Loucy (cell line): ENCODE measurements at regions not wholly inside any gene's neighbourhood (a gene's known extent, or its start where the extent isn't known, plus 50 kb on each side); places are given as distances from the start of the nearest gene placed in this dataset.

ENCODE experiments used
- H2AFZ ChIP-seq: fragments of 200-600 bp; sonication (generic); 2 replicates; pipeline ENCODE4 v1.6.0; 2016; ENCODE audit warnings: antibody characterized with exemption, mild to moderate bottlenecking, low read length, moderate library complexity
- H3F3A ChIP-seq: fragments of 200-600 bp; 2 replicates; pipeline ENCODE4 v1.6.0; 2016; ENCODE audit warnings: antibody characterized with exemption, low read depth, mild to moderate bottlenecking
- H3K27me3 ChIP-seq: fragments of 200-600 bp; sonication (generic); 2 replicates; pipeline ENCODE4 v1.6.1; 2014; ENCODE audit warnings: low read length, mild to moderate bottlenecking; ENCODE audit not compliant: insufficient read depth, poor library complexity, severe bottlenecking
- H3K36me3 ChIP-seq: fragments of 200-600 bp; sonication (generic); 2 replicates; pipeline ENCODE4 v1.6.1; 2016; ENCODE audit warnings: low read length; ENCODE audit not compliant: insufficient read depth
- H3K4me1 ChIP-seq: fragments of 200-600 bp; sonication (generic); 2 replicates; pipeline ENCODE4 v1.5.1; 2014; ENCODE audit warnings: low read length, mild to moderate bottlenecking; ENCODE audit not compliant: insufficient read depth, poor library complexity, severe bottlenecking
- H3K4me2 ChIP-seq: fragments of 200-600 bp; sonication (generic); 2 replicates; pipeline ENCODE4 v1.6.0; 2014; ENCODE audit warnings: antibody characterized with exemption, low read length, low read depth, mild to moderate bottlenecking; ENCODE audit not compliant: poor library complexity, severe bottlenecking
- H3K4me3 ChIP-seq: fragments of 200-600 bp; sonication (generic); 2 replicates; pipeline ENCODE4 v1.5.1; 2014; ENCODE audit warnings: low read length, mild to moderate bottlenecking, mixed read lengths; ENCODE audit not compliant: poor library complexity, severe bottlenecking
- H3K79me2 ChIP-seq: fragments of 200-600 bp; sonication (generic); 2 replicates; pipeline ENCODE4 v1.6.1; 2014; ENCODE audit warnings: low read length; ENCODE audit not compliant: insufficient read depth
- H3K9ac ChIP-seq: fragments of 200-600 bp; sonication (generic); 2 replicates; pipeline ENCODE4 v1.6.0; 2014; ENCODE audit warnings: mild to moderate bottlenecking, low read depth, low read length, moderate library complexity; ENCODE audit not compliant: poor library complexity, severe bottlenecking
- H3K9me2 ChIP-seq: fragments of 200-600 bp; sonication (generic); replicated peaks from 2 replicates; pipeline ENCODE4 v1.6.1; 2016; ENCODE audit warnings: low read depth, low read length, mixed read lengths
- H3K9me3 ChIP-seq: fragments of 200-600 bp; sonication (generic); 2 replicates; pipeline ENCODE4 v1.6.1; 2014; ENCODE audit warnings: mild to moderate bottlenecking, antibody characterized with exemption, low read length, low read depth; ENCODE audit not compliant: insufficient read depth
- H4K20me1 ChIP-seq: fragments of 200-600 bp; sonication (generic); 2 replicates; pipeline ENCODE4 v1.6.0; 2014; ENCODE audit warnings: antibody characterized with exemption, low read length, mild to moderate bottlenecking; ENCODE audit not compliant: insufficient read depth, poor library complexity, severe bottlenecking
- CTCF ChIP-seq: fragments of 200-600 bp; sonication (generic); conservative IDR thresholded peaks from 2 replicates; pipeline ENCODE4 v1.5.1; 2014; ENCODE audit warnings: mild to moderate bottlenecking, antibody characterized with exemption, low read length
- EZH2phosphoT487 ChIP-seq: fragments of 200-600 bp; IDR thresholded peaks from 2 replicates; pipeline ENCODE4 v1.6.1; 2018; ENCODE audit warnings: antibody characterized with exemption, mild to moderate bottlenecking, moderate library complexity, borderline replicate concordance

GRCh38 chr3:72675243-72675642 lies 173.0 kb downstream of the SHQ1 start:
- TF ChIP-seq CTCF = no peak
- H3K9me3 ChIP-seq = no peaks in the 10 kb centered on the region
- no peaks in the 10 kb centered on the region for H3K36me3 ChIP-seq
- no peaks in the 10 kb centered on the region for H4K20me1 ChIP-seq
- no peaks in the 10 kb centered on the region for H3F3A ChIP-seq
- no peak overlapping the region for H3K4me2 ChIP-seq
- H3K79me2 ChIP-seq = no peaks in the 10 kb centered on the region
- no peaks in the 10 kb centered on the region for H3K9me2 ChIP-seq
- H3K4me1 ChIP-seq = peaks cover 6% of the 10 kb centered on the region
- no peak overlapping the region for H3K9ac ChIP-seq
- no peak overlapping the region for H2AFZ ChIP-seq
- H3K4me3 ChIP-seq = no peak overlapping the region
- H3K27me3 ChIP-seq = no peaks in the 10 kb centered on the region

- Histone ChIP-seq H3F3A (no peaks in the 10 kb centered on the region), H3K79me2 (no peaks in the 10 kb centered on the region), H3K4me2 (no peak overlapping the region), H3K27me3 (no peaks in the 10 kb centered on the region), H3K36me3 (no peaks in the 10 kb centered on the region), H3K4me1 (no peaks in the 10 kb centered on the region), H4K20me1 (no peaks in the 10 kb centered on the region), H2AFZ (no peak overlapping the region), H3K9me2 (no peaks in the 10 kb centered on the region), H3K9me3 (no peaks in the 10 kb centered on the region), H3K4me3 (no peak overlapping the region), H3K9ac (no peak overlapping the region)
- TF ChIP-seq CTCF = no peak
- TF ChIP-seq EZH2phosphoT487 = no peak
Measured at GRCh38 chr3:72673011-72673771, 175.1 kb downstream of the SHQ1 start.

GRCh38 chr3:72669224-72669623 lies 179.0 kb downstream of the SHQ1 start:
- H4K20me1 ChIP-seq = no peaks in the 10 kb centered on the region
- no peaks in the 10 kb centered on the region for H3F3A ChIP-seq
- no peaks in the 10 kb centered on the region for H3K79me2 ChIP-seq
- no peak overlapping the region for H3K9ac ChIP-seq
- no peaks in the 10 kb centered on the region for H3K9me2 ChIP-seq
- H3K36me3 ChIP-seq = no peaks in the 10 kb centered on the region
- no peaks in the 10 kb centered on the region for H3K9me3 ChIP-seq
- TF ChIP-seq CTCF = no peak
- TF ChIP-seq EZH2phosphoT487 = no peak
- no peak overlapping the region for H3K4me2 ChIP-seq
- H3K4me3 ChIP-seq = no peak overlapping the region
- H3K27me3 ChIP-seq = no peaks in the 10 kb centered on the region
- no peaks in the 10 kb centered on the region for H3K4me1 ChIP-seq
- H2AFZ ChIP-seq = no peak overlapping the region
